ENCODE measurements at regions not wholly inside any gene's neighbourhood (a gene's known extent, or its start where the extent isn't known, plus 50 kb on each side); places are given as distances from the start of the nearest gene placed in this dataset.

DNA sequence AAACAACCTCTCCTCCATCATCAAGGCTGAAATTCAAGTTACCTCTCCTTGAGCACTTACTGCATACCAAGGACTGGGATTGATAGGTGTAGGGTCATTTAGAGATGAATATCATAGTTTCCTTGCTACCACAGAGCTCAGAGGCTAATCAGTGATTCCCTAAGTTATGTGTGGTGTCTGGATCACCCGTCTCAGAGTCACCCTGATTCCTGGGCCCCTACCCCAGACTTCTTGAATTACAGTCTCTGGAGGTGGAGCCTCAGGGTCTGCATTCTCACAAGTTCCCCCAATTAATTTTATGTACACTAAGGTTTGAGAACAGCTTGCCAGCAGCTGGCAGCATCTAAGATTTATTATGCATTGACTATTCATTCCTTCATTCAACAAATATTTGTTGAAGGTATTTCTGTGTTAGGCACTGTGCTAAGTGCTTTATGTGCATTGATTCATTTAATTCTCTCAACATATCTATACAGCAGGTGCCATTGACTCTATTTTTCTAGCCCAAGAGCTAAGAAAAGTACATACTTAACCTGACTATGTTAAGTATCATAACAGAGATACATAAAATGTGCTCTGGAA, 182.9 kb upstream of the FGGY start:
- H3F3A ChIP-seq (ENCODE audit: insufficient read depth, low read length, poor library complexity, severe bottlenecking) = no peaks in the 10 kb centered on the region
- no peak for TF ChIP-seq SMC3 (conservative IDR thresholded peaks at IDR 0.05; ENCODE audit: poor library complexity)
- TF ChIP-seq EP300 (conservative IDR thresholded peaks at IDR 0.05; ENCODE audit: poor library complexity, severe bottlenecking) = no peak
- TF ChIP-seq, protein P1, sequence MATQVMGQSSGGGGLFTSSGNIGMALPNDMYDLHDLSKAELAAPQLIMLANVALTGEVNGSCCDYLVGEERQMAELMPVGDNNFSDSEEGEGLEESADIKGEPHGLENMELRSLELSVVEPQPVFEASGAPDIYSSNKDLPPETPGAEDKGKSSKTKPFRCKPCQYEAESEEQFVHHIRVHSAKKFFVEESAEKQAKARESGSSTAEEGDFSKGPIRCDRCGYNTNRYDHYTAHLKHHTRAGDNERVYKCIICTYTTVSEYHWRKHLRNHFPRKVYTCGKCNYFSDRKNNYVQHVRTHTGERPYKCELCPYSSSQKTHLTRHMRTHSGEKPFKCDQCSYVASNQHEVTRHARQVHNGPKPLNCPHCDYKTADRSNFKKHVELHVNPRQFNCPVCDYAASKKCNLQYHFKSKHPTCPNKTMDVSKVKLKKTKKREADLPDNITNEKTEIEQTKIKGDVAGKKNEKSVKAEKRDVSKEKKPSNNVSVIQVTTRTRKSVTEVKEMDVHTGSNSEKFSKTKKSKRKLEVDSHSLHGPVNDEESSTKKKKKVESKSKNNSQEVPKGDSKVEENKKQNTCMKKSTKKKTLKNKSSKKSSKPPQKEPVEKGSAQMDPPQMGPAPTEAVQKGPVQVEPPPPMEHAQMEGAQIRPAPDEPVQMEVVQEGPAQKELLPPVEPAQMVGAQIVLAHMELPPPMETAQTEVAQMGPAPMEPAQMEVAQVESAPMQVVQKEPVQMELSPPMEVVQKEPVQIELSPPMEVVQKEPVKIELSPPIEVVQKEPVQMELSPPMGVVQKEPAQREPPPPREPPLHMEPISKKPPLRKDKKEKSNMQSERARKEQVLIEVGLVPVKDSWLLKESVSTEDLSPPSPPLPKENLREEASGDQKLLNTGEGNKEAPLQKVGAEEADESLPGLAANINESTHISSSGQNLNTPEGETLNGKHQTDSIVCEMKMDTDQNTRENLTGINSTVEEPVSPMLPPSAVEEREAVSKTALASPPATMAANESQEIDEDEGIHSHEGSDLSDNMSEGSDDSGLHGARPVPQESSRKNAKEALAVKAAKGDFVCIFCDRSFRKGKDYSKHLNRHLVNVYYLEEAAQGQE (IDR thresholded peaks at IDR 0.05; ENCODE audit: borderline replicate concordance) = no peak
- no peak for TF ChIP-seq POLR2AphosphoS5 (IDR thresholded peaks at IDR 0.05)
- no peak for TF ChIP-seq TAF1 (IDR thresholded peaks at IDR 0.05; ENCODE audit: low read depth)
- TF ChIP-seq RAD21 (conservative IDR thresholded peaks at IDR 0.05) = no peak
- no peak for TF ChIP-seq EZH2 (IDR thresholded peaks at IDR 0.05; ENCODE audit: borderline replicate concordance, insufficient read depth, low read length, poor library complexity, severe bottlenecking)
- TF ChIP-seq MXI1 (conservative IDR thresholded peaks at IDR 0.05; ENCODE audit: poor library complexity, severe bottlenecking) = no peak

DNA sequence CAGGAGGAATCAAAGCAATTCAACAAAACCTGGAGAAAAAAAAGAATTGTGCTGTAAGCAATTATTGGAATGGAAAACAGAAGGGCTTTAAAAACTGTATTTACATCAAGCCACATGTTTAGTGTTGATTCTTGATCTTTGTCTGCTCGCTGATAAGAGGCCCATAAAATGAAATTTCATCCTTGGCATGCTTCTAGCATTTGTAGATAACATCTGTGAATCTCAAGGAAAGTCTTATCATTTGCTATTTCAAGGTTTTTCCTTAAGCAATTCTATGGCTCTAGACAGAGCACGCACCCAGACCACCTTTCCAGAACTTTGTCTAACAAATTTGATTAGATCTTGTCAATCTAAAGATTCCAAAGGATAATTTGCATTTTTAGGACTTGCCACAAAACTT, 181.0 kb upstream of the FGGY start:
- no peak overlapping the region for H2AFZ ChIP-seq (ENCODE audit: low read depth, low read length)
- no peaks in the 10 kb centered on the region for H4K20me1 ChIP-seq (ENCODE audit: insufficient read depth)
- no peaks in the 10 kb centered on the region for H3K9me2 ChIP-seq (ENCODE audit: insufficient read depth, low read length)
- H3K4me2 ChIP-seq (ENCODE audit: low read length) = no peak overlapping the region
- H3K27ac ChIP-seq (ENCODE audit: low read length) = no peak overlapping the region
- H3K36me3 ChIP-seq (ENCODE audit: insufficient read depth, low read length) = no peaks in the 10 kb centered on the region
- H3K27me3 ChIP-seq (ENCODE audit: insufficient read depth, low read depth, low read length) = no peaks in the 10 kb centered on the region
- no peak overlapping the region for H3K4me3 ChIP-seq (ENCODE audit: low read length)
- TF ChIP-seq SMC3 (conservative IDR thresholded peaks at IDR 0.05; ENCODE audit: poor library complexity) = no peak
- TF ChIP-seq POLR2AphosphoS5 (IDR thresholded peaks at IDR 0.05) = no peak
- TF ChIP-seq, protein P2, sequence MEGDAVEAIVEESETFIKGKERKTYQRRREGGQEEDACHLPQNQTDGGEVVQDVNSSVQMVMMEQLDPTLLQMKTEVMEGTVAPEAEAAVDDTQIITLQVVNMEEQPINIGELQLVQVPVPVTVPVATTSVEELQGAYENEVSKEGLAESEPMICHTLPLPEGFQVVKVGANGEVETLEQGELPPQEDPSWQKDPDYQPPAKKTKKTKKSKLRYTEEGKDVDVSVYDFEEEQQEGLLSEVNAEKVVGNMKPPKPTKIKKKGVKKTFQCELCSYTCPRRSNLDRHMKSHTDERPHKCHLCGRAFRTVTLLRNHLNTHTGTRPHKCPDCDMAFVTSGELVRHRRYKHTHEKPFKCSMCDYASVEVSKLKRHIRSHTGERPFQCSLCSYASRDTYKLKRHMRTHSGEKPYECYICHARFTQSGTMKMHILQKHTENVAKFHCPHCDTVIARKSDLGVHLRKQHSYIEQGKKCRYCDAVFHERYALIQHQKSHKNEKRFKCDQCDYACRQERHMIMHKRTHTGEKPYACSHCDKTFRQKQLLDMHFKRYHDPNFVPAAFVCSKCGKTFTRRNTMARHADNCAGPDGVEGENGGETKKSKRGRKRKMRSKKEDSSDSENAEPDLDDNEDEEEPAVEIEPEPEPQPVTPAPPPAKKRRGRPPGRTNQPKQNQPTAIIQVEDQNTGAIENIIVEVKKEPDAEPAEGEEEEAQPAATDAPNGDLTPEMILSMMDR (IDR thresholded peaks at IDR 0.05; ENCODE audit: poor library complexity, severe bottlenecking) = no peak
- TF ChIP-seq EZH2 (IDR thresholded peaks at IDR 0.05; ENCODE audit: borderline replicate concordance, insufficient read depth, low read length, poor library complexity, severe bottlenecking) = no peak
- TF ChIP-seq EP300 (conservative IDR thresholded peaks at IDR 0.05; ENCODE audit: poor library complexity, severe bottlenecking) = no peak
- TF ChIP-seq MXI1 (conservative IDR thresholded peaks at IDR 0.05; ENCODE audit: poor library complexity, severe bottlenecking) = no peak
- no peak for TF ChIP-seq TAF1 (IDR thresholded peaks at IDR 0.05; ENCODE audit: low read depth)
- no peaks in the 10 kb centered on the region for H3K79me2 ChIP-seq (replicated peaks; ENCODE audit: insufficient read depth, low read length)
- H3K9me3 ChIP-seq (ENCODE audit: low read length) = no peaks in the 10 kb centered on the region
- no peaks in the 10 kb centered on the region for H3F3A ChIP-seq (ENCODE audit: insufficient read depth, low read length, poor library complexity, severe bottlenecking)
- no peak overlapping the region for H3K9ac ChIP-seq (ENCODE audit: low read length)

More for the DNA sequence above, 182.9 kb upstream of the FGGY start:
- no peaks in the 10 kb centered on the region for H3K79me2 ChIP-seq (replicated peaks; ENCODE audit: insufficient read depth, low read length)
- no peaks in the 10 kb centered on the region for H3K9me3 ChIP-seq (ENCODE audit: low read length)
- no peak overlapping the region for H3K4me3 ChIP-seq (ENCODE audit: low read length)
- H3K27ac ChIP-seq (ENCODE audit: low read length) = no peak overlapping the region
- no peaks in the 10 kb centered on the region for H3K36me3 ChIP-seq (ENCODE audit: insufficient read depth, low read length)
- H4K20me1 ChIP-seq (ENCODE audit: insufficient read depth) = no peaks in the 10 kb centered on the region
- no peaks in the 10 kb centered on the region for H3K9me2 ChIP-seq (ENCODE audit: insufficient read depth, low read length)
- no peak overlapping the region for H3K9ac ChIP-seq (ENCODE audit: low read length)
- H2AFZ ChIP-seq (ENCODE audit: low read depth, low read length) = no peak overlapping the region
- no peak overlapping the region for H3K4me2 ChIP-seq (ENCODE audit: low read length)
- no peaks in the 10 kb centered on the region for H3K27me3 ChIP-seq (ENCODE audit: insufficient read depth, low read depth, low read length)
